ENCODE measurements at regions not wholly inside any gene's neighbourhood (a gene's known extent, or its start where the extent isn't known, plus 50 kb on each side); places are given as distances from the start of the nearest gene placed in this dataset.

DNA sequence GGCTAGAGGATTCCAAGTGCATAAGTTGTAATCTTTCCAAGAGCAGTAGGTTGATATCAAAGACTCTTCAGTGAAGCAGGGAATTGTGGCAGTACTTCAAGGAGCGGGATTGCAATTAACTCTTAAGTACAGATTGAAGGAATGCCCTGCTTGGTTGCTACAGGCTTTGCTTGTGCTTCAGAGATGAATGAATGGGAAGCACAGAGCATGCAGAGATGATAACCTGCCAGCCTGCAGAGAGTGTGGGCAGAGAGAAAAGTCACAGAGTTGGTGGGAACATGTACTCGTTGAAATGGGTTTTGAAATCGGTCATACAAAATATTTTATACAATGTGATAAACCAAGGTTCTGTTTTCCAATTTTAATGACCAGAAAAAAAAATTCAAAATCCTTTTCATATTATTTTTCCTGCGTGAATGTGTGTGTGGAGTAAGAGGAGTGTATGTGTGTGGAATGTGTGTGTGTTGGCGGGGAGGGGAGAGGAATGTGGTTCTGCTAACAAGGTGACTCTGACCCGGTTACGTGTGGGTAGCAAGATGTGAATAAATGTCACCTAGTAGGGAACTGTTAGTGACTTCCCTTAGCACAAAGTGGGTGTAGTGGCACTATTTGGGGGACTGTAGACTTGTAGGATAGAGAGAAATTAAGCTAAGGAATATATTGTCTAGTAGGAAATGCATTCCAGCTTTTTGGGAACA, 697.8 kb downstream of the GATA3 start:
- no peak for ATAC-seq (ENCODE audit: low FRiP score)
- no peak for DNase-seq (ENCODE audit: low spot score)
- TF ChIP-seq, protein P1, sequence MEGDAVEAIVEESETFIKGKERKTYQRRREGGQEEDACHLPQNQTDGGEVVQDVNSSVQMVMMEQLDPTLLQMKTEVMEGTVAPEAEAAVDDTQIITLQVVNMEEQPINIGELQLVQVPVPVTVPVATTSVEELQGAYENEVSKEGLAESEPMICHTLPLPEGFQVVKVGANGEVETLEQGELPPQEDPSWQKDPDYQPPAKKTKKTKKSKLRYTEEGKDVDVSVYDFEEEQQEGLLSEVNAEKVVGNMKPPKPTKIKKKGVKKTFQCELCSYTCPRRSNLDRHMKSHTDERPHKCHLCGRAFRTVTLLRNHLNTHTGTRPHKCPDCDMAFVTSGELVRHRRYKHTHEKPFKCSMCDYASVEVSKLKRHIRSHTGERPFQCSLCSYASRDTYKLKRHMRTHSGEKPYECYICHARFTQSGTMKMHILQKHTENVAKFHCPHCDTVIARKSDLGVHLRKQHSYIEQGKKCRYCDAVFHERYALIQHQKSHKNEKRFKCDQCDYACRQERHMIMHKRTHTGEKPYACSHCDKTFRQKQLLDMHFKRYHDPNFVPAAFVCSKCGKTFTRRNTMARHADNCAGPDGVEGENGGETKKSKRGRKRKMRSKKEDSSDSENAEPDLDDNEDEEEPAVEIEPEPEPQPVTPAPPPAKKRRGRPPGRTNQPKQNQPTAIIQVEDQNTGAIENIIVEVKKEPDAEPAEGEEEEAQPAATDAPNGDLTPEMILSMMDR (IDR thresholded peaks at IDR 0.05): no peak

DNA sequence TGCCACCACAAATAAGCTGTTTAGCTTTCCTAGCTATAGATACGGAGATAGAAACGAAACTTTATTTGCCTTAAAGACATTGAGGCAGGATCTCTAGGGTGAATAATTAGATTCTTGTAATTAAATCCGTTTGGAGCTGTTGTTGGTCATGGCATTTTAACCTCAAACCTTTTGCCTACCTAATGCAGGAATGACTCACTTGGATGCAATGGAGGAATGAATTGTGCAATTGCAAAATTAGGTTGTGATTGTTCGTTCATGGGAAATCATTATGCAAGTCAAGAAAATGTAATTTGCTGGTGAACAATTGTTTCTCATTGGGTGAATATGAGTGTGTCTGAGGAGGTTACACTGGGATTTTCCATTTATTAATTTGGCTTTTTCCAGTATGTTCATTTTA, 703.5 kb downstream of the GATA3 start:
- no peak for DNase-seq (ENCODE audit: low spot score)
- no peak for ATAC-seq (ENCODE audit: low FRiP score)
- TF ChIP-seq, protein P1 (IDR thresholded peaks at IDR 0.05): no peak

DNA sequence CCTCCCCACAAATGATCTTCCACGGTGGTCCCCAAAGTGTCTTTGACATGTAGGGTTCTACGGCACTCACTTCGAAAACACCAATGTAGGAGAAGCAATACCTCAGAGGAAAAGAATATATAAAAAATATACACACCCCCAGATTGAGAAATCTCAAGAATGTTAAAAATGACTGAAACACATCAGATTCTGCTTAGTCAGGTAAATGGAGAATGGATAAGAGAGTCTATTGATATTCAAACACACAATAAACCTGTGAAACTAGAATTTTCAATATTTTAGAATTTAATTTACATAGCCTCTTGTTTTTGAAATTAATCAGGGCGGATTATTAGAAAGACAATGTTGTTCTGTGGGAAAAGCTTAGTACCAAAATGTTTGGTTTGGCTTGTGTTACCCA, 712.4 kb downstream of the GATA3 start:
- ATAC-seq (ENCODE audit: low FRiP score) (no peak), DNase-seq (ENCODE audit: low spot score) (no peak)
- TF ChIP-seq, protein P1 (IDR thresholded peaks at IDR 0.05): no peak

DNA sequence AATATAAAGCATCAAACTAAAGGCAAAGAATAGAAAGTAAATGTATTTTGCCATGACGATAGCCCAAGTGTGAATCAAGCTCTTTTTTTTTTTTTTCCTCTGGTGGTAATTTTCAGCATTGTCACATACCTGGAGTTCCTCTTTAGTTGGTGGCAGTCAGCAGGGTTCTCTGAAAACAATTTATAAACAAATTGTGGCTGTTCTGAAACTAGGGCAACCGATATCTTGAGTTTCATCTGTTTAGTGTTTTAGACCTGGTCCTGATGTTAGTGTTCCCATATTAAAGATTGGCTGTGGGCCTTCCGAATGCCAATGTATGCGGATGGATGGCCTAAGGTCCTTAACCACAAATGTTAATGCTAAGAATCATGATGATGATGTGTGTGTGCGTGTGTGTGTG, 713.1 kb downstream of the GATA3 start:
- DNase-seq (ENCODE audit: low spot score) (no peak), ATAC-seq (ENCODE audit: low FRiP score) (no peak)
- TF ChIP-seq, protein P1 (IDR thresholded peaks at IDR 0.05): no peak

DNA sequence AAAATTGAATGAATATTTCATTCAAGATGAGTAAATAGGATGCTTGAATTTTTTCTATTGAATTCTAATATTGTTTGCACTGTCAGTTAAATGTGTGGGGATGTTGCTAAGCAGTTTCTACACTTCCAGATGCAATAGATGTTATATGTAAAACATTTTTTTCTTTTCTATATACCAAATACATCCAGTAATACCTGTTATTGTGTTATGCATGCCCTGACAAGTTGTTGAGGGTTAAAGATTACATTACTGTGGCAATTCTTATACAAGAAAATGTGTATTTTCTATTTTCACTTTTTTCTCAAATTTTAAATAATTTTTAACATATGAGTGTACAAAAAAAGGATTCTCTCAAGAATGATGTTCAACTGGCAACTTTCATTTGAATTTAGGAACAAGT, 713.9 kb downstream of the GATA3 start:
- TF ChIP-seq, protein P1 (IDR thresholded peaks at IDR 0.05): no peak
- DNase-seq (ENCODE audit: low spot score) (no peak), ATAC-seq (ENCODE audit: low FRiP score) (no peak)

DNA sequence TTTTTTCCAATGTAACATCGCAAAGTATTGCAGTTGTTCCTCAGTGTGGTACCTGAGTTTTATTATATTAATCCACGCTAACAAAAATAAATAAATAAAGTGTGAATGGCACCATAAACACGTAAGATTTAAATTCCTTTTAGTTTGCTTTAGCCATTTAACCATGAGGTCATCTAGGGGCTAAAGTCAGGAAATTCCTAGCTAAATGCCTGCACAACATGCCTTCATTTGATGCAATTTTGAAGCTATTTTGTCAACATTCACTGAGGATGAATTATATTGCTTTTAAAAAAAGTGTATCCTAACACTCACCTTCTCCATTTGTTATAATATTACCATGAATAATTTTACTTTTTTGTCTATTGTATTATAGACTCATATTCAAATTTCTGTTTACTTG, 714.4 kb downstream of the GATA3 start:
- TF ChIP-seq, protein P1 (IDR thresholded peaks at IDR 0.05): no peak
- ATAC-seq (ENCODE audit: low FRiP score) (no peak), DNase-seq (ENCODE audit: low spot score) (no peak)

DNA sequence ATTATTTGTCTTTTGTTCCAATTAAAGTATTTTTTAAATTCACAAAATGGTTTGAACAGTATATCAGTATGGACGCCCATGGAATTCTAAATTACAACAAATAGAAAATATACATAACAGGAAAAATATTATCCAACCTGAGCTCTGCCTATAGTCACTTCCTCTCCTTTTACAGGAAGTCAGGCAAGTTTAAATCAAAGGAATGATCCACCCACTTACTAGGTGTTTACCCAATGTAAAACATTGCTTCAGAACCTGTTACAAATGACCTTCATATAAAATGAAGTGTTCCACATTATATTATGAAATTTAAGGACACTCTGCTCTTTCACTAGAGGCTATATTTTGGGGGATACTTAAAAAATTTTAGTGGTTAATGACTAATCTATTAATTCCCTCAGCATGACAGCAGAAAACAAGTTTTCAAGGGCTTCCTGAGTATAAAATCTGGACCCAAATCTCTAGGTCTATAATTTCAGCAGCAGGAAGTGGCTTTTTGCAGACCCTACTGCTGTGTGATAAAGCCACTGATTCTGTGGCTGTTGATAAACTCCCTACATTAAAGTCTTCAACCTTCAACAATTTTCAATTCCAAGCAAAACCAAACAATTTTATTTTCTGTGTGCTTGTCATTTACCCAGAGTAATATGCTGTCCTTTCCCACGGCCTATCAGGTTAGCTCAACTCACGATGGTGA, 722.6 kb downstream of the GATA3 start:
- DNase-seq (ENCODE audit: low spot score) (no peak), ATAC-seq (ENCODE audit: low FRiP score) (no peak)
- TF ChIP-seq, protein P1 (IDR thresholded peaks at IDR 0.05): no peak
